ENCODE measurements at regions not wholly inside any gene's neighbourhood (a gene's known extent, or its start where the extent isn't known, plus 50 kb on each side); places are given as distances from the start of the nearest gene placed in this dataset.

DNA sequence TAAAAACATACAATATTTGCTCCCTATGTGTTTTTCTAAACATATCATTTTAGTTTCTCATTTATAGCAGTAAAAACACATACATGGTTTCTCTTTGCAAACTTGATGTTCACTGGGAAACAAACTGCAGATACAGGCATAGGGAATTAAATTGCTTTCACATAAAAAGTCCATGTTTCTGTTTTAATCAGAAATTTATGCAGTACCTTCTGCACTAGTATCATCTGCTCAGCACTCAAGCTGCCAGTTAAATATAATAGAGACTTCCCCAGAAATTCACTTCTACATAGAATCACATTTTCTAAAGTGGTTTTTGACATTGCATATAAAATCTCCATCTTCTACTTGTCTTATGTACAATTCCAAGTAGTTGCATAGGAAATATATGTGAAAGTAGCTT lies 1107.3 kb upstream of the NRXN1 start:
- no peak for DNase-seq (ENCODE audit: low spot score)

DNA sequence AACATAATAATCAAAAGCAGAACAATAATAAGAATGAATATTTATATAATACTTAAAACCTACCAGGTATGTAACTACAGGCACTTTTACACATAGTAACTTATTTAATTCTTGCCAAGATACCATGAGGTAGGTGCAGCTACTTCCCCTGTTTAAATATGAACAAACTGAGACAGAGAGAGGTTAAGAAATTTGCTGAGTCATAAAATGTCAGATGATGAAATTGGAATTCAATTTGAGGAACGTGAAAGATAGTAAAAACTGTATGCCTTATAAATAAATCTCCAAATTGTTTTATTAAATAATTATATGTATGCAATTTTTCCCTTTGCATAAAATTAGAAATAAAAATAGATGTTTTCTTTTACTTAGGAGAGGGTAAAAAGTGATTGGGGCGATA lies 1103.3 kb upstream of the NRXN1 start:
- DNase-seq (ENCODE audit: low spot score): no peak

DNA sequence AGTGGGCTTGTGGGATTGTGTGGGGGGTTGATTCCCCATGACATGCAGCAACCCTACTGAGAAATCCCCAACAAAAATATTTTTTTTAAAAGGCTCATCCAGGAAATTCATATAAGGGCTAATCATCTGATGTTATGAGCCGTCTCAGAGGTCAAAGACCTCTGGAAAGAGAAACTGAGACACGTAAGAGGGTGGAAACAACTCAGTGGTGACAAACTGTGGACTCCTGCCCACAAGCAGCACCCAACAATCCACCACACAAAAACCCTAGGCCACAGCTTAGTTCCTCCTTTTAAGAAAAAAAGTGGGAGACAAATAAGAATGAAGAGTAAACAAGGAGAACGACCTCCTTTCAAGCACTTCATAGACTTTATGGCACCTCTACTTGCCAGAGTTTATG lies 1096.1 kb upstream of the NRXN1 start:
- DNase-seq (ENCODE audit: low spot score): no peak

DNA sequence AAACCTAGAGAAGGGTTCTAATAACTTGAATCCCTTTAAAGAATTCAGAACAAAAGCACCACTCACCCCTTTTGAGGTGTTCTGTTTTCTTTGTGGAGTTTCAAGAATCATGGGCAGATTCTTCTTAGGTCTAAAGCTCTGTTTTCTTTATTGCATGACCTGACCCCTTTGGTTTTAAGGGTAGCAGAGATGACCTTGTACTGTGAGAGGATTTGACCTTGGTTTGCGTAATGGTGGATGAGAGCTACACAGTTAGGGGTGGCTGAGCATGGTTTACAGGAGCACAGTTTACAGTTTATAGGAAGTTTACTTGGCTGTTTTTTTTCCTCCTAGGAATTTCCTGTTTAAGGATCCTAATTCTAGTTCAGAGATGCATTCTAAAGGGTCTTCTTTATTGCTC lies 1095.6 kb upstream of the NRXN1 start:
- no peak for DNase-seq (ENCODE audit: low spot score)

DNA sequence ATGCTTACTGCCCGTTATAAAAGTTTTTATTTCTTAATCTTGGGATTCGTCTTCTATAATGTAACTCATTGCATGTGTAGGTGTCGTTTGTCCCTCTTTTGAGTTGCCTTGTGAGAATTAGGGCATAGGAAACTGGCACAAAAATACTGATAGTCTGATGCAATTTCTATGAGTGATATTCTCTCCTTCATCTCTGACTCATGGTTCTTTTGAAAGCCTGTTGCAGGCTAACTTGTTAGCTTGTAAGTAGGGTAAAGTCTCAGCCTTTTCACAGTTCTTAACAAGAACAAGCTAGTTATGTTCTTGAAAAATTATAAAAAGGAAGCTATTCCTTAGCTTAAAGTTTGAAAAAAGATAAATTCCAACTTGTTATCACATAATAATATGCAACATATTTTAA lies 1085.4 kb upstream of the NRXN1 start:
- DNase-seq (ENCODE audit: low spot score): no peak

DNA sequence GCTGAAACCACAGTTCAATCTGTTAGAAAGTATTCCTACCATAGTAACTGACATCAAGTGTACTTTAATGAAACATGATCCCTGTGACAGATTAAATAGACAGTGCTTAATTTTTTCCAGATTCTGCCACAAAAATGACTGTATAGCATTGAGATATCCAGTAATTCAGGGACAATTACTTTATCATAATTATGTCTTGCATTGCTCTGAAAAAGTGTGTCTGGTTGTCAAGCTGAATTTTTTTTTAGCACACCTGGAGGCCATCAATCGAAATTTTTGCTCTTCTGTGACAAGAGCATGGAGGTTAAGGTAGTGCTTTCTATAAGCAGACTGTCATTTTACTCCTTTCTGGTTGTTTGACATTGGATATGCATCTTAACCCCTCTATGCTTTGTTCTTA lies 1083.8 kb upstream of the NRXN1 start:
- no peak for DNase-seq (ENCODE audit: low spot score)

DNA sequence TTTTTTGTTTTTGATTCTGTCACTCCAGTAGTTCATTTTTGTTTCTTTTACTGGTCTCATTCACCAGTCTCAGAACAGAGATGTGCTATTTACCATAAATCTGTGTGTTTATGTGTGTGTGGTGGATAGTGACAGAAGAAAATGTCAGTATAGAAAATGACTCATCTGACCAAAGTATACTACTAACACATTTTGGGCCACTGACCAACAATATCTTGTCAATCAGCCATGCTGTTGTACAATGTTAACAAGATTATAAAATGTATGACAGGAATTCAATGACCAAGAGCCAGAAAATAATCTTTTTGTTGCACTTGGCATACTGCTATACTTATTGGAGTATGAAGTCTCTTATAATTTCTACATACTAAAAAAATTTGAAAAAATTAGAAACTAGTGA lies 1081.4 kb upstream of the NRXN1 start:
- no peak for DNase-seq (ENCODE audit: low spot score)

DNA sequence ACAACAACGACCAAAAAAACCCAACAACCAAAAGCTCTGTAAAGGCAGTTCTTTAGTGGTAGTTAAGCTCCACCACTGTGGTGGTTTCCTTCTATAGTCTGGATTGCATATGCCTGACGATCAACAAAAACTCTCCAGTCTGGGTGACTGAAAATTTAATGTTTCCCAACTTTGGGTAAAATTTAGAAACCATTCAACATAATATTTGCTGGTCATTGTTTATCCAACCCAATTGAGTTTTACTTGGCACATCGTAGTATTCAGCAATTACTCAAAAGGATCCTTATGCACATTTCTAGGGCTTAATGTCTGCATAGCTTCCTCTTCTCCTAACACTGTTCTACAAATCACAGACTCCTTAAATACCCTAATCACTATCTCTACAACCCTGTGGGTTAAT lies 1080.2 kb upstream of the NRXN1 start:
- DNase-seq (ENCODE audit: low spot score): no peak

DNA sequence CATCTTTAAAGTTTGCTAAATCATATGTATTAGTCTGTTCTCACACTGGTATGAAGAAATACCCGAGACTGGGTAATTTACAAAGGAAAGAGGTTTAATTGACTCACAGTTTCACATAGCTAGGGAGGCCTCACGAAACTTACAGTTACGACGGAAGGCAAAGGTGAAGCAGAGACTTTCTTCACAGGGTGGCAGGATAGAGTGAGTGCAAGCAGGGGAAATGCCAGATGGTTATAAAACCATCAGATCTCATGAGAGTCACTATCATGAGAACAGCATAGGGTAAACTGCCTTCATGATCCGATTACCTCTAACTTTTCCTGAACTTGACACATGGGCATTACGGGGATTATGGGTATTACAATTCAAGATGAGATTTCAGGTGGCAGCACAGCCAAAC lies 1075.2 kb upstream of the NRXN1 start:
- DNase-seq (ENCODE audit: low spot score): no peak

DNA sequence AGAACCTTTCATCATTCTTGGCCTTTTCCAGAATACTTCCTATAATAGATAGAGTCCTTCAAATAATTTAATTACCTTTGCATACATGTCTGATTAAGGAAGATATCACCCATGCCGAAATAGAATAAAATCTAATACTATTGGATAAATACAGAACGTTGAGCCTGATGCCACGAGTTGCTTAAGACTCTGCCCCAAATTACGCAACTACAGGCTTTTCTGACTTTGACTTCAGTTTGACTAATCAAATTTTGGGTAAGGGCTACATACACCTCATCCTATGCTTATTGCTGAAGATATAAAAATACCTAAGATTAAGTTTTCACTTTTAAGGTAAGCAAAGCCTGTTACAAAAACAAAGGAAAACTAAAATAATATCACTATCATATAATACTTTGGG lies 1065.1 kb upstream of the NRXN1 start:
- no peak for DNase-seq (ENCODE audit: low spot score)

DNA sequence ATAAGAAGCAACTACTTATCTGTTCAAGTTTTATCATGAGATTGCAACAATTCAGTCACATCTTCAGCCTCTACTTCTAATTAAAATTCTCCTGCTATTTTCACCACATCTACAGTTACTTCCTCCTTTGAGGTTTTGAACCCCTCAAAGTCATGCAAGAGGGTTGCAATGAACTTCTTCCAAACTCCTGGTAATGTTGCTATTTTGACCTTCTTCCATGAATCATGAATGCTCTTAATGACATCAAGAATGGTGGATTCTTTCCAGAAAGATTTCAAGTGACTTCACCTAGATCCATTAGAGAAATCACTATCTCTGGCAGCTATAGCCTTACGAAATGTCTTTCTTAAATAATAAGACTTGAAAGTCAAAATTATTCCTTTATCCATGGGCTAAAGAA lies 1052.8 kb upstream of the NRXN1 start:
- DNase-seq (ENCODE audit: low spot score): no peak

DNA sequence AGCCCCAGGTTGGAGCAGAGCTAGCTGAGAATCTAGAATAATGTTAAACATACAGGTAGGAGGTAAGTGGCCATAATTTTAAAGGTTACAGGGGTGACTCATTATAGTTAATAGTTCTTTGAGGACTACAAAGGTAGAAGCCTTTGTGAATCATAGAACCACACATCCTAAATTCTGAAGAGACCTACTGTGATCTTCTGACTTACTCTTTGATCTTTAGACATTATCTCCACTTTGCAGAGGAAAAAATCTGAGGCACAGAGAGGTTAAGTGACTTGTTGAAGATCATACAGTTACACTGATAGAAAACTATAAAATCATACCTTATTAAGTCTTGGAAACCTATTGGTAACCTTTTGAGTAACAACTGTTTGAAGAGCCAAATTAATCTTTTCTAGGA lies 1051.3 kb upstream of the NRXN1 start:
- no peak for DNase-seq (ENCODE audit: low spot score)

DNA sequence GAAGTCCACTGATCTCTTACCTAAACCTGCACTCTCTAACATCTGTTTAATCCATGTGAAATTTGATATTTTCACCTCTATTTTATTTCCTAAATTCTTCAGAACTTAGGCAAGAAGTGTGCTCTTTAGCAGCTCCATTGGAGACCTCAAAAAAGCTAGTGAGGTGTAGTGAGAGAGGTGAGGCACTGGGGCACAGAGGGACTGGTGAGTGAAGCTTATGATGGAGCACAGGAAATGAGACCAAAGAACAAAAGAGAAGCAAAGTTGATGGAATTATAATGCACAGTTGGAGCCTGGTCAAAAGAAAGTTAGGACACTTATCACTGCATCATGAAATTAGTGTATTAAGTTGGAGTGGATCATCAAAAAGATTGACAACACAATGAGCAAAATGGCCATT lies 1050.7 kb upstream of the NRXN1 start:
- DNase-seq (ENCODE audit: low spot score): no peak

DNA sequence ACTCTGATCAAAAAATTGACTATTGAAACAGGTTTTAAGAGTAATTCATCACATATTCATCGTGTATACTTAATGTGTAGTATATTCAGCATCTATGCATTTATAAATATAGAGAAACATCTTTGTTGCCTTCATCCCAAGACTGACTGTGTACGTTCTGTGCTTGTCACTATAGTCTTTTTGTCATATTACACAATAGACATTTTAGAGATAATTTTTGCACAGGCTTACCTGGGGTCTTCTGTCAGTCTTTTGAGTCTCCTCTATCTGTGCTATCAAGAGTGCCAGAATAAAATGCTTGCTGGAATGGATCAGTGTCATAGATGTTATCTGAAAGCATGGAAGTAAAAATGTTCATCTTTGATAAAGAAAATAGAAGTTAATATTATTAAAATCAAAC lies 1047.7 kb upstream of the NRXN1 start:
- DNase-seq (ENCODE audit: low spot score): no peak

DNA sequence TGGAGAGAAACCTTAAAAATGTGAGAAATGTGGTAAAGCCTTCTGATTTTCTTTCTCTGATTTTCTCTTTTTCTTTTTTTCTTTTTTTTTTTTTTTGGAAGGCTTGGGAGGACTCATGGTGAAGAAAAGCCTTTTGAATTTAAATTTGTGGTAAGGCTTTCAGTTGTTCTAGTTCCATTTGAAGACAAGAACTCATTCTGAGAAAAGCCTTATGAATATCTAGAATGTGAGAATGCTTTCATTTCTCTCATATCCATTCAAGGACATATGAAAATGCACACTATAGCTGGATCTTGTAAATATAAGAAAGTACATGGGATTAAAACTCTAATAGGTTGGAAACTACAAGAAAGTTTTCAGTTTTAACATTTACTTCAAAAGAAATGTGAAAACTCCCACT lies 1045.2 kb upstream of the NRXN1 start:
- DNase-seq (ENCODE audit: low spot score): no peak

DNA sequence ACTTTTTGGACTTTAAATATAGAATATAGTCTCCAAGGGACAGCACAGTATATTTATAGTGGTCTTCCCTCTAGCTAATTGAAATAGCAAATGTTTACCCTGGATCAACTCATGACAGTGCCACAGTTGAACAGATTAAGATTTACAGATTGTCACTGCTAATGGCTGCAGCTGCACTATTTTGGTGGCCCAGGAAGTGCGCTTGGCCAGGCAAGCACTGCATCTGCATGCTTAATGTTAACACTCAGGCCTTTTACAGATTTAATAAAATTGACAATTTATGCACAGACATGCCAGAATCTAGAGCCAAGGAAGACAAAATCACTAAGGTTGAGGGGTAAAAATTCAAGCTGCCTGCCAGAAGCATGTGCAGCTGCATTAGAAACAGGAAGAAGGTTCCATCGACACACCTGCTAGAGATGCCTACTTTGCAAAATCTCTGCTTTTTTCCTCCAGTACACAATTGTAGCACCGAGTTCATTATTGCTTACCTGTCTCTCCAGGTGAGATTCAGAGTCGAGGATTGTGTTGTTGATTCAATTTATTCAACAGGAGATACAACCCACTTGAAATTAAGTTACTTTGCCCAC lies 1042.3 kb upstream of the NRXN1 start:
- DNase-seq (ENCODE audit: low spot score): no peak

DNA sequence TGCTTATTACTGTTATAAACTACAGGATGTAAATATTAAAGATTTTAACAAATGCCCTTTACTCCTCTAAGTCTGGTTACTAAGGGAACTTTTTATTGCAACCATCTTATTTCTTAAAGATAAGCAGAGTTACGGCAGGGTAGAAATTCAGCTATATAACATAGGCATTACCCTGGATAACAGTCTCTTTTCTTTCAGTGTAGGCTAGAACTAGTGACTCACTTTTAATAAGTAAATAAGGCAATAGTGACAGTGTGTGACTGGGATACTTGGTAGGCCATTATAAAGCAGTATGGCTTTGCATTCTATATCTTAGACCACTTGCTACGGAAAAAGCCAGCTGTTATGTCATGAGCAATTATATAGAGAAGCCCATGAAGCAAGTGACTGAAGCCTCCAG lies 1041.0 kb upstream of the NRXN1 start:
- DNase-seq (ENCODE audit: low spot score): no peak

DNA sequence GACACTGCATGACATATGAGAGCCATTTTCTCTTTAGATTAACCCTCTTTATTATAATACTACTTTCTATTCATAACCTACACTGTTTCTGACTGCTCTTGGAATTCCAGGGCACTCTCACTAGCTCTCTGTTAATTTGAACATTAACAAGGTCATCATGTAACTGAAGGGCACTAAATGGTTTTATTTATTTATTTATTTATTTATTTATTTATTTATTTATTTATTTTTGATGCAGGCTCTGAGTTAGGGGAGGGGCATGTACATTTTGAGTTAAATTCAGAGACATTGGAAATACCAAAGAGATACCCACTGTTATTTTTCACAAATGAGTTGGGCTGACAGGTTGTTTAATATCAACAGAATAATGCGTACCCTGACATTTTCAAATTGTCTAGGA lies 1038.7 kb upstream of the NRXN1 start:
- DNase-seq (ENCODE audit: low spot score): no peak

DNA sequence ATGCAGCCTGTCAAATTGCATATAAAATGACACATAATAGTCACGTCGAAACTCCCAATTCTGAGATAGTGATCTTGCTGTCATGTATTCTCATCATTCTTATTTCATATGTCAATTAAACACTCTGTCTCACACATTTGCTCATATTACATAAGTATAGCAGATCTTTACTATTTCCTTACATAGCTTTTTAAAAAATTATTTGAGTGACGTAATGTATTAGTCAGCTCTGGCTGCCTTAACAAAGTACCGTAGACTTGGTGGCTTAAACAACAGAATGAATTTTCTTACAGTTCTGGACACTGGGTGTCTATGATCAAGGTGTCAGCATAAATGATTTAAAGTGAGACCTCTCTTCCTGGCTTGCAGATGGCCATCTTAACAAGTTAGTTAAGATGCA lies 1032.3 kb upstream of the NRXN1 start:
- DNase-seq (ENCODE audit: low spot score): no peak

DNA sequence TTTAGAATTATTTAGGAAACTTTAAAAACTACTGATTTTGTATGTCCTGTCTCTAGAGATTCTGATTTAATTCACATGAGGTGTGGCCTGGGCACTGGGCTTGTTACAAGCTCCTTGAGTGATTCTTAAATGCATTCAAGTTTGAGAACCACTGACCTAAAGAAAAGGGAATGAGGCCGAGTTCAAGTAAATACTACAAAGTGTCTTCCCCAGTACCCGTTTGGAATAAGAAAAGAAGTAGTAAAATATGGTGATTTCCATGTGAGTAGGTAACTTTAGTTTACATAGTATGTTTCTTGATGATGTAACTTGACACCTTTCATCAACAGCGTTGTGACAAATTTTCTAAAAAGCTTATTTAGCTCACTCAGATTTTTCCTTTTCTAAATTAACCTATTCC lies 1022.9 kb upstream of the NRXN1 start:
- DNase-seq (ENCODE audit: low spot score): no peak

DNA sequence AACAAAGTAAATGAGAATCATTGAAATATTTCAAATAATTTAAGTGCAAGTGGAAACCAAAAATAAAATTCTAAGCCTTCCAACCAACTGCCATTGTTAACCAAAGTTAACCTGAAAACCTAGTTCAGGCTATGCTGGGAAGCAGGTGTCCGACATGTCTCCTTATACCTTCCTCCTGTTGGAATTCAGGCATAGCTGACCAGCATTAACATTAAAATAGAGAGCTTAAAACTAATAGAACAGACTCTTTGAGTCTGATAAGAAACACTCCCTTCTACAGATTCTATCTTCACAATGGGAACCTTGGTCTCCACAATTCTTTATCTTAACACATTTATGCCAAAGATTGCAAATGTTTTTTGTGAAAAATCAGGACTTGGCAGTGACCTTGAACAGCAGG lies 1004.9 kb upstream of the NRXN1 start:
- no peak for DNase-seq (ENCODE audit: low spot score)

DNA sequence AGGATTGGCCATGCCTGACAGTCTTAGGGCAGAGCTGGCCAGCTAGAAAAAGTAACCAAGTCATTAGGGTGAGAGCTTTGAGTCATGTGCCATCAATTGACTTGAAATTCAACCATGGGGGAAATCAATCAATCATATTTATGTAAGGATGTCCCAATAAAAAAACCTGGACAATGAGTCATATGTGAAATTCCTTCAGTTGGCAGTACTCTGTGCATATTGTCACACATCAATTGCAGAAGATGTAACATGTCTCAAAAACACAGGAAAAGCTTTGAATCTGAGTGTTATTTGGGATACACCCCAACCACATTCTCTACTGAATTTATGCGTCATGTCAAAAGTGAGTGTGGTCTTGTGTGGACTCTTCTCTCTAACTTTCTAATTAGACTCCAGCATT lies 1004.1 kb upstream of the NRXN1 start:
- no peak for DNase-seq (ENCODE audit: low spot score)

DNA sequence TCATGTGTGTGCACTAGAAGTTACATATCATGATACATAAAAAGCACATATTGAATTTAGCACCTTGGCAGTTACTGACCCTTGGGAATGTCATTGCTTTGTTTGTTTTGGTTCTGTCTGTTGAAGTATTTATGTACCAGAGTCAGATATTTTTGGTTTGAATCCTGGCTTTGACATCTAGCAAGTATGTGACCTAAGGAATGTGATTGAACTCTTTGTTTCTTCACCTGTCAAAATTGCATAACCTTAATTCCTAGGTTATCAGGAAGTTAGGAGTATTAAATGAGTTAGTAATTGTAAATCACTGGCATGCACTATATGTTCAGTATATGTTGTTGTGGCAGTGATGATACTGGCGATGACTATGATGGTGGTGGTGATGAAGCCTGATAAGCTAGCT lies 1003.5 kb upstream of the NRXN1 start:
- no peak for DNase-seq (ENCODE audit: low spot score)

DNA sequence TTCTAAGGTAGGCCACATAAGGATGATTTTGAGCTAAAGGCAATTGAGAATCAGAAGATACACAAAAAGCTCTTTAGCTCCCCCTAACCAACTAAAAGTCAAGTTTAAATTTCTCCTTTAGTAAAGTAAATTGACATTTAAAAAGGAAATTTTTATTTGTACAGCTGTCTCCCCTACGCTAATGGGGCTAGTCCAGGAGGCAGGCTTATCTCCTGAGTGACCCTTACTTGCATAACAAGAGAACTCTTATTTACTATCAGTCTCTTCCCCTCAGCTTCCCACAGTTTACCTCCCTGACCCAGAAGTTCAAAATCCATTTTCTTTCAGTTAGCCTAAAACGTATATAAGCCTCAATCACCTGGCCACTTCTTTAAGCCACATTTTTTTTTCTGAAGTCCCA lies 1002.8 kb upstream of the NRXN1 start:
- no peak for DNase-seq (ENCODE audit: low spot score)

DNA sequence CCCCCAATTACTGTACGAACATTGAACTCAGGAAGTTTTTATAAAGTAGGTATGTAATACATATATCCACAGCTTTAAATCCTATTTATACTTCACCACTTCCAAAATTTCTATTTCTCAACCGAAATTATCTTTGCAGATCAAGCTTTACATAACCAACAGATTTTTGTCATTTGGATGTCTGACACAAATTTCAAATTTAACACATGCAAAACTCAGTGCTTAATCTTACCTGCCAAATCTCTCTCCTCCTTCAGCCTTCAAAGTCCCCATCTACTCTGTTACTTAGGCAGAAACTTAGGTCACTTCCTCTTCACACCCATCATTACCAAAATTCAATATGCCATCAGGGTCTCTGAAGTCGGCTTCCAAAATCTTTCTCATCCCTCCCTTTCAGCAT lies 990.1 kb upstream of the NRXN1 start:
- DNase-seq (ENCODE audit: low spot score): no peak
